ENCODE measurements at regions not wholly inside any gene's neighbourhood (a gene's known extent, or its start where the extent isn't known, plus 50 kb on each side); places are given as distances from the start of the nearest gene placed in this dataset.

- TF ChIP-seq EZH2phosphoT487 (IDR thresholded peaks at IDR 0.05; ENCODE audit: borderline replicate concordance, low read length) (no peak), CTCF (IDR thresholded peaks at IDR 0.05; ENCODE audit: low read depth, low read length, poor library complexity, severe bottlenecking) (no peak)
Observed at GRCh38 chr20:47940101-47940813, 155.0 kb upstream of the SULF2 start.
